ENCODE measurements at regions not wholly inside any gene's neighbourhood (a gene's known extent, or its start where the extent isn't known, plus 50 kb on each side); places are given as distances from the start of the nearest gene placed in this dataset.
A peak's percentile ranks its signal among the peaks of the same experiment; 100 is the strongest.

- DNase-seq, result peak; percentile 34 to 41
These were observed 121.0 kb upstream of the HAAO start for GRCh38 chr2:42913280-42913878.

GRCh38 chr2:42910645-42911405 is 118.4 kb upstream of the HAAO start:
- DNase-seq, result no peak

GRCh38 chr2:42909966-42910365 is 117.6 kb upstream of the HAAO start:
- DNase-seq, result no peak

- no peak for DNase-seq
These were observed 116.3 kb upstream of the HAAO start for GRCh38 chr2:42908518-42909200.

GRCh38 chr2:42907835-42908234 is 115.5 kb upstream of the HAAO start:
- DNase-seq, result no peak

- no peak for DNase-seq
These were observed 114.4 kb upstream of the HAAO start for GRCh38 chr2:42906557-42907411.

- DNase-seq, result no peak
These were observed 113.8 kb upstream of the HAAO start for GRCh38 chr2:42906111-42906556.

GRCh38 chr2:42905341-42906110 is 113.1 kb upstream of the HAAO start:
- DNase-seq, result no peak

- DNase-seq, result no peak
These were observed 112.1 kb upstream of the HAAO start for GRCh38 chr2:42904576-42904876.

- no peak for DNase-seq
These were observed 111.6 kb upstream of the HAAO start for GRCh38 chr2:42903821-42904575.

- DNase-seq, result no peak
These were observed 110.7 kb upstream of the HAAO start for GRCh38 chr2:42902939-42903709.

- DNase-seq, result no peak
These were observed 108.8 kb upstream of the HAAO start for GRCh38 chr2:42901076-42901640.

- no peak for DNase-seq
These were observed 108.0 kb upstream of the HAAO start for GRCh38 chr2:42900289-42900891.

- DNase-seq, result no peak
These were observed 105.0 kb upstream of the HAAO start for GRCh38 chr2:42897358-42897757.

- DNase-seq, result no peak
These were observed 103.4 kb upstream of the HAAO start for GRCh38 chr2:42895791-42896135.

- DNase-seq, result no peak
These were observed 102.9 kb upstream of the HAAO start for GRCh38 chr2:42895134-42895790.

- no peak for DNase-seq
These were observed 100.8 kb upstream of the HAAO start for GRCh38 chr2:42893047-42893758.

GRCh38 chr2:42890791-42891355 is 98.5 kb upstream of the HAAO start:
- DNase-seq, result no peak
